Trophoblast cell (in vitro differentiated cells and primary cell): ENCODE measurements at regions not wholly inside any gene's neighbourhood (a gene's known extent, or its start where the extent isn't known, plus 50 kb on each side); places are given as distances from the start of the nearest gene placed in this dataset.

Experiments
- DNase-seq, 2 donors: peaks; one replicate each; pipeline ENCODE4 v3.0.0-alpha.2; 2016
- H2AFZ ChIP-seq: 2 replicates; pipeline ENCODE4 v1.6.1; 2013; ENCODE audit warnings: low read length, moderate library complexity, mild to moderate bottlenecking; ENCODE audit not compliant: insufficient read depth, poor library complexity
- H2AK5ac ChIP-seq: 2 replicates; pipeline ENCODE4 v1.6.1; 2013; ENCODE audit warnings: mild to moderate bottlenecking, low read length
- H2BK120ac ChIP-seq: 2 replicates; pipeline ENCODE4 v1.6.1; 2013; ENCODE audit warnings: low read length, mild to moderate bottlenecking, moderate library complexity; ENCODE audit not compliant: insufficient read depth, poor library complexity
- H2BK12ac ChIP-seq: 2 replicates; pipeline ENCODE4 v1.6.1; 2013; ENCODE audit warnings: mild to moderate bottlenecking, low read length, moderate library complexity
- H2BK5ac ChIP-seq: 2 replicates; pipeline ENCODE4 v1.6.1; 2013; ENCODE audit warnings: low read length, low read depth, moderate library complexity, mild to moderate bottlenecking; ENCODE audit not compliant: poor library complexity
- H3K14ac ChIP-seq: 2 replicates; pipeline ENCODE4 v1.6.1; 2013; ENCODE audit warnings: mild to moderate bottlenecking, low read length
- H3K18ac ChIP-seq: 2 replicates; pipeline ENCODE4 v1.6.1; 2013; ENCODE audit warnings: mild to moderate bottlenecking, low read length
- H3K23ac ChIP-seq: 2 replicates; pipeline ENCODE4 v1.6.1; 2013; ENCODE audit warnings: low read length
- H3K27ac ChIP-seq: 2 replicates; pipeline ENCODE4 v1.5.1; 2013; ENCODE audit warnings: low read depth, mild to moderate bottlenecking, inconsistent platforms, low read length, moderate library complexity
- H3K27me3 ChIP-seq: 2 replicates; pipeline ENCODE4 v1.6.1; 2013; ENCODE audit warnings: inconsistent platforms, mild to moderate bottlenecking, low read length, moderate library complexity; ENCODE audit not compliant: insufficient read depth
- H3K36me3 ChIP-seq, 2 experiments: 1 replicate in 1 of 2; 2 replicates in 1 of 2; pipeline ENCODE4 v1.6.1; 2013; ENCODE audit warnings: low read length in 2 of 2, mild to moderate bottlenecking in 2 of 2, moderate library complexity in 1 of 2; ENCODE audit not compliant: insufficient read depth in 2 of 2, control insufficient read depth in 1 of 2
- H3K4ac ChIP-seq: 2 replicates; pipeline ENCODE4 v1.6.1; 2013; ENCODE audit warnings: low read depth, mild to moderate bottlenecking, low read length, moderate library complexity
- H3K4me1 ChIP-seq, 2 experiments: 1 replicate in 1 of 2; 2 replicates in 1 of 2; pipeline ENCODE4 v1.6.1; 2013; ENCODE audit warnings: low read length in 2 of 2, mild to moderate bottlenecking in 2 of 2, moderate library complexity in 1 of 2; ENCODE audit not compliant: insufficient read depth in 2 of 2, control insufficient read depth in 1 of 2
- H3K4me2 ChIP-seq: 2 replicates; pipeline ENCODE4 v1.6.1; 2013; ENCODE audit warnings: inconsistent platforms, mild to moderate bottlenecking, low read length, moderate library complexity
- H3K4me3 ChIP-seq: 2 replicates; pipeline ENCODE4 v1.5.1; 2013; ENCODE audit warnings: mild to moderate bottlenecking, low read depth, low read length, inconsistent platforms
- H3K79me1 ChIP-seq: one replicate; pipeline ENCODE4 v1.6.1; 2013; ENCODE audit warnings: low read length
- H3K79me2 ChIP-seq: 2 replicates; pipeline ENCODE4 v1.6.1; 2013; ENCODE audit warnings: low read length, mild to moderate bottlenecking; ENCODE audit not compliant: control insufficient read depth, insufficient read depth, poor library complexity
- H3K9ac ChIP-seq: 2 replicates; pipeline ENCODE4 v1.6.1; 2013; ENCODE audit warnings: mild to moderate bottlenecking, low read length
- H3K9me3 ChIP-seq: 2 replicates; pipeline ENCODE4 v1.6.1; 2013; ENCODE audit warnings: low read depth, mild to moderate bottlenecking, control low read depth, inconsistent platforms, low read length; ENCODE audit not compliant: insufficient read depth
- H4K12ac ChIP-seq: 2 replicates; pipeline ENCODE4 v1.6.1; 2013; ENCODE audit warnings: low read depth, mild to moderate bottlenecking, low read length, moderate library complexity
- H4K8ac ChIP-seq: 2 replicates; pipeline ENCODE4 v1.6.1; 2013; ENCODE audit warnings: low read depth, mild to moderate bottlenecking, low read length, moderate library complexity
- H4K91ac ChIP-seq: one replicate; pipeline ENCODE4 v1.6.1; 2013; ENCODE audit warnings: low read depth, mild to moderate bottlenecking, low read length, moderate library complexity
- WGBS: extraction: QIAGEN DNeasy Blood & Tissue Kit; methylation state at CpG from one replicate; pipeline ENCODE4 v1.1.7; 2013; ENCODE audit warnings: missing lambda C conversion rate; ENCODE audit not compliant: insufficient read length, insufficient coverage; ENCODE audit errors: extremely low coverage; 5-methylcytosine and 5-hydroxymethylcytosine counted together

- Histone ChIP-seq H2BK12ac (no peak overlapping the region), H3K14ac (no peak overlapping the region), H3K9ac (no peak overlapping the region), H3K9me3 (no peaks in the 10 kb centered on the region), H2BK120ac (no peak overlapping the region), H3K79me1 (no peaks in the 10 kb centered on the region), H2AK5ac (no peak overlapping the region), H3K4me3 (no peak overlapping the region), H3K27ac (no peak overlapping the region), H3K36me3 (no peaks in the 10 kb centered on the region), H4K91ac (no peak overlapping the region), H4K8ac (no peak overlapping the region), H3K18ac (no peak overlapping the region), H3K79me2 (no peaks in the 10 kb centered on the region), H3K27me3 (no peaks in the 10 kb centered on the region), H3K4me1 (peaks cover 0 to 1% of the 10 kb centered on the region in 2 experiments), H4K12ac (no peak overlapping the region), H3K23ac (no peak overlapping the region), H3K4ac (no peak overlapping the region), H3K4me2 (no peak overlapping the region), H2BK5ac (no peak overlapping the region), H2AFZ (no peak overlapping the region)
- no peak for DNase-seq
- WGBS: no CpG with 5 or more reads among the region's 3 CpGs
Observed at GRCh38 chr12:84305144-84305543, 607.5 kb downstream of the SLC6A15 start.

DNA sequence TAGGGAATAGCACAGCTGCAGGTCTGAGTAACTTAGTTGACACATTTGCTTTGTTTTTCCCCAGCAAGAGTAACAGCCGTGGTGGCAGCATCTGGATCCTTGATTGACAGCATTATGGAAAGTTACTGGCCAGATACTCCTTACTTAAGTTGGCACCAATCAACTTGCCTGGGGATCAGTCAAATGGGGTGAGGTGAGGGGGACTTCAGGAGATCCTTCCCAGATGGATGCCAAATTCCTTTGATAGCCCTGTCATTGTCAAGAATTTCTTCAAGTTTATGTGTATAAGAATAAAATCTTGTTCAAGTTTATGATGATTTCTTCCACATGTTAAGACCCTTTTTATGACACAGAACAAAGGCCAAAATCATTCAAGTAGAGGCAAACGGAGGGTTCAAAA lies 618.4 kb downstream of the SLC6A15 start:
- no peaks in the 10 kb centered on the region for H3K27me3 ChIP-seq
- H3K79me2 ChIP-seq: no peaks in the 10 kb centered on the region
- no peak overlapping the region for H3K4me3 ChIP-seq
- no peak overlapping the region for H3K27ac ChIP-seq
- H3K4me1 ChIP-seq: no peaks in the 10 kb centered on the region
- H4K12ac ChIP-seq: no peak overlapping the region
- H3K4ac ChIP-seq: no peak overlapping the region
- H3K14ac ChIP-seq: no peak overlapping the region
- H3K18ac ChIP-seq: no peak overlapping the region
- no peak overlapping the region for H4K8ac ChIP-seq
- no peak for DNase-seq
- no peaks in the 10 kb centered on the region for H3K79me1 ChIP-seq
- no peak overlapping the region for H3K4me2 ChIP-seq
- H3K9me3 ChIP-seq: no peaks in the 10 kb centered on the region
- H2BK12ac ChIP-seq: no peak overlapping the region
- no peak overlapping the region for H3K9ac ChIP-seq
- no peaks in the 10 kb centered on the region for H3K36me3 ChIP-seq
- no peak overlapping the region for H4K91ac ChIP-seq
- H2AFZ ChIP-seq: no peak overlapping the region
- H2BK120ac ChIP-seq: no peak overlapping the region
- no peak overlapping the region for H3K23ac ChIP-seq
- no peak overlapping the region for H2AK5ac ChIP-seq
- no peak overlapping the region for H2BK5ac ChIP-seq
- WGBS: no CpG with 5 or more reads among the region's 2 CpGs

DNA sequence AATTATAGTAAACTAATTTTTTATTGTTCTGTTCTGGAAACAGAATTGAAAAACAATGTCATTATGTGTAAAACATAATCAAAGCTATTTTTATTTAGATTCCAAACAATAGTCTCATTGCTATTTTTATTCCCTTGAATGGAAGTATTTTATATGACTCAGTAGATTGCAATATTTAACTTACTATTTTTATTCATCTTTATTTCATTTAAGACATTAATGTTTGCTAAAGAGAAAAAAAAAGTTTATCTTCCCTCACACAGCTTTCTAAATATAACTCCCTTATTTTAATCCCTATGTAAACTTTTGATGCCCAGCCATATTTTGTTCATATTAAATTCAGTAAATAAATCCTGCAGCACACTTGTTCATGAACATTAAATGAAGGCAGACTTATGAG lies 622.4 kb downstream of the SLC6A15 start:
- Histone ChIP-seq H3K27ac (no peak overlapping the region), H3K27me3 (no peaks in the 10 kb centered on the region), H3K36me3 (no peaks in the 10 kb centered on the region), H3K9ac (no peak overlapping the region), H3K23ac (no peak overlapping the region), H2BK12ac (no peak overlapping the region), H2AK5ac (no peak overlapping the region), H4K91ac (no peak overlapping the region), H3K18ac (no peak overlapping the region), H3K9me3 (no peaks in the 10 kb centered on the region), H3K4me1 (no peaks in the 10 kb centered on the region), H3K79me2 (no peaks in the 10 kb centered on the region), H3K14ac (no peak overlapping the region), H2BK5ac (no peak overlapping the region), H3K4me3 (no peak overlapping the region), H3K4me2 (no peak overlapping the region), H2BK120ac (no peak overlapping the region), H4K12ac (no peak overlapping the region), H3K79me1 (no peaks in the 10 kb centered on the region), H3K4ac (no peak overlapping the region), H4K8ac (no peak overlapping the region), H2AFZ (no peak overlapping the region)
- DNase-seq: no peak

- no peak overlapping the region for H2BK120ac ChIP-seq
- H2BK5ac ChIP-seq: no peak overlapping the region
- no peak overlapping the region for H3K4ac ChIP-seq
- H3K36me3 ChIP-seq: no peaks in the 10 kb centered on the region
- no peak overlapping the region for H3K4me2 ChIP-seq
- H3K4me3 ChIP-seq: no peak overlapping the region
- H3K4me1 ChIP-seq: no peaks in the 10 kb centered on the region
- H3K18ac ChIP-seq: no peak overlapping the region
- no peak overlapping the region for H3K9ac ChIP-seq
- no CpG with 5 or more reads among the region's 2 CpGs for WGBS
- H3K23ac ChIP-seq: no peak overlapping the region
- H4K91ac ChIP-seq: no peak overlapping the region
- H3K79me2 ChIP-seq: no peaks in the 10 kb centered on the region
- no peaks in the 10 kb centered on the region for H3K27me3 ChIP-seq
- H3K79me1 ChIP-seq: no peaks in the 10 kb centered on the region
- no peak overlapping the region for H3K27ac ChIP-seq
- no peak overlapping the region for H4K8ac ChIP-seq
- no peak overlapping the region for H4K12ac ChIP-seq
- H3K14ac ChIP-seq: no peak overlapping the region
- no peak overlapping the region for H2AK5ac ChIP-seq
- no peak for DNase-seq
- no peaks in the 10 kb centered on the region for H3K9me3 ChIP-seq
- H2BK12ac ChIP-seq: no peak overlapping the region
- H2AFZ ChIP-seq: no peak overlapping the region
Observed at GRCh38 chr12:84277986-84278385, 634.6 kb downstream of the SLC6A15 start.
